H1 (cell line): ENCODE measurements at regions not wholly inside any gene's neighbourhood (a gene's known extent, or its start where the extent isn't known, plus 50 kb on each side); places are given as distances from the start of the nearest gene placed in this dataset.

ENCODE experiments used
- CHD2 ChIP-seq: IDR thresholded peaks from 2 replicates; pipeline ENCODE4 v1.6.1; 2012; ENCODE audit warnings: low read length, improper control_type of control experiment
- POLR2AphosphoS5 ChIP-seq: IDR thresholded peaks from 2 replicates; pipeline ENCODE4 v1.6.1; 2011; ENCODE audit warnings: low read depth, low read length
- SIN3A ChIP-seq, 2 experiments: IDR thresholded peaks in 1 of 2; conservative IDR thresholded peaks in 1 of 2; 2 replicates each; pipeline ENCODE4 v1.6.1; 2011 to 2012; ENCODE audit warnings: low read length in 2 of 2, improper control_type of control experiment in 1 of 2, low read depth in 1 of 2, mild to moderate bottlenecking in 1 of 2
- TCF12 ChIP-seq: IDR thresholded peaks from 2 replicates; pipeline ENCODE4 v1.6.1; 2011; ENCODE audit warnings: low read depth, mild to moderate bottlenecking, low read length

- TF ChIP-seq SIN3A (conservative IDR thresholded peaks at IDR 0.05 in 1 of 2, IDR thresholded peaks at IDR 0.05 in 1 of 2; ENCODE audit: low read depth in 1 of 2, low read length in 2 of 2), result no peak
- TF ChIP-seq POLR2AphosphoS5, result no peak
- TF ChIP-seq CHD2, result no peak
- TF ChIP-seq TCF12, result no peak
These were observed 197.6 kb upstream of the CFAP20DC start (continued) for GRCh38 chr3:59247402-59247841.
